ENCODE measurements at regions not wholly inside any gene's neighbourhood (a gene's known extent, or its start where the extent isn't known, plus 50 kb on each side); places are given as distances from the start of the nearest gene placed in this dataset.

DNA sequence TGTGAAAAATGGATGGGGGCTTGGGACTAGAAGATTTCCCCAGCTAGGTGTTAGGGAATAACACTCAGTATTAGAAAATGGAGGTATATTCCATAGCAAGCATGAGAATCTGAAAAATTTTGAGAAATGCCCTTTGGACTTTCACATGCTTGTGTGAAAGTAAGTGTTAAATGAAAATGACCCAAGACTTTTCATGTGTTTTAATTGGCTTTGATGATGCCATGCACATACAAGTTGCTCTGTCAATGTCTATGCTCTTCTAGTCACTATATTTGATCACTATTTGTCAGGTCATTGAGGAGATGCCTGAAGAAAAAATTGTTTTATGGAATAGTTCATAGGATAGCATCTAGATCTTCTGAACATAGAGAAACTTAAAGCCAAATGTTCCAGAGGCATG, 147.6 kb downstream of the SH2D1A start:
- H3K9me3 ChIP-seq = no peaks in the 10 kb centered on the region
- in situ Hi-C loops (cut with MboI; ENCODE audit: low pct_ligation_motif_present in 1 of 4, low pct_unique_long_range_greater_than_20kb in 1 of 4, low sequenced_read_pairs in 3 of 4) = no loop called here
- no peaks in the 10 kb centered on the region for H3K36me3 ChIP-seq
- H3K4me3 ChIP-seq = no peak overlapping the region
- no peak for TF ChIP-seq CTCF (IDR thresholded peaks at IDR 0.05)
- TF ChIP-seq POLR2A (IDR thresholded peaks at IDR 0.05) = no peak
- TF ChIP-seq EP300 (IDR thresholded peaks at IDR 0.05; ENCODE audit: low read depth) = no peak
- no peak overlapping the region for H3K27ac ChIP-seq
- intact Hi-C loops (cut with DNase I; ENCODE audit: low total_unique reads) = no loop called here
- H3K27me3 ChIP-seq = no peaks in the 10 kb centered on the region
- no peak for DNase-seq
- H3K4me1 ChIP-seq = no peaks in the 10 kb centered on the region

GRCh38 chrX:124497386-124497785, 151.0 kb downstream of the SH2D1A start:
- DNase-seq = no peak
- H3K4me1 ChIP-seq = no peaks in the 10 kb centered on the region
- no peaks in the 10 kb centered on the region for H3K36me3 ChIP-seq
- no peaks in the 10 kb centered on the region for H3K27me3 ChIP-seq
- 60 to 78% methylated on average over 1 to 4 of the region's 4 CpGs for WGBS, 2 donors (ENCODE audit: low coverage in 1 of 2)
- in situ Hi-C loops (cut with MboI; ENCODE audit: low pct_ligation_motif_present in 1 of 4, low pct_unique_long_range_greater_than_20kb in 1 of 4, low sequenced_read_pairs in 3 of 4) (no loop called here), intact Hi-C loops (cut with DNase I; ENCODE audit: low total_unique reads) (no loop called here)
- no peak overlapping the region for H3K4me3 ChIP-seq
- H3K27ac ChIP-seq = no peak overlapping the region
- H3K9me3 ChIP-seq = no peaks in the 10 kb centered on the region
- TF ChIP-seq EP300 (IDR thresholded peaks at IDR 0.05; ENCODE audit: low read depth) (no peak), CTCF (IDR thresholded peaks at IDR 0.05) (no peak)

GRCh38 chrX:124501586-124501985, 155.2 kb downstream of the SH2D1A start:
- 33 to 51% methylated on average over 2 to 5 of the region's 5 CpGs for WGBS, 2 donors (ENCODE audit: low coverage in 1 of 2)
- TF ChIP-seq POLR2AphosphoS5 (IDR thresholded peaks at IDR 0.05) (no peak), EP300 (IDR thresholded peaks at IDR 0.05; ENCODE audit: low read depth) (no peak), CTCF (IDR thresholded peaks at IDR 0.05) (no peak), POLR2A (IDR thresholded peaks at IDR 0.05) (no peak)
- H3K27me3 ChIP-seq = no peaks in the 10 kb centered on the region
- intact Hi-C loops (cut with DNase I; ENCODE audit: low total_unique reads) (no loop called here), in situ Hi-C loops (cut with MboI; ENCODE audit: low pct_ligation_motif_present in 1 of 4, low pct_unique_long_range_greater_than_20kb in 1 of 4, low sequenced_read_pairs in 3 of 4) (no loop called here)
- H3K9me3 ChIP-seq = no peaks in the 10 kb centered on the region
- no peak overlapping the region for H3K27ac ChIP-seq
- DNase-seq = no peak
- no peak overlapping the region for H3K4me3 ChIP-seq
- no peaks in the 10 kb centered on the region for H3K36me3 ChIP-seq
- no peaks in the 10 kb centered on the region for H3K4me1 ChIP-seq

- no peak for DNase-seq
- Histone ChIP-seq H3K36me3 (no peaks in the 10 kb centered on the region), H3K4me1 (no peaks in the 10 kb centered on the region), H3K27me3 (no peaks in the 10 kb centered on the region), H3K9me3 (no peaks in the 10 kb centered on the region), H3K4me3 (no peak overlapping the region), H3K27ac (no peak overlapping the region)
- 17 to 38% methylated on average over 1 to 2 of the region's 2 CpGs for WGBS, 2 donors (ENCODE audit: low coverage in 1 of 2)
- intact Hi-C loops (cut with DNase I; ENCODE audit: low total_unique reads) (no loop called here), in situ Hi-C loops (cut with MboI; ENCODE audit: low pct_ligation_motif_present in 1 of 4, low pct_unique_long_range_greater_than_20kb in 1 of 4, low sequenced_read_pairs in 3 of 4) (no loop called here)
- TF ChIP-seq POLR2A (IDR thresholded peaks at IDR 0.05) = no peak
- no peak for TF ChIP-seq CTCF (IDR thresholded peaks at IDR 0.05)
- TF ChIP-seq EP300 (IDR thresholded peaks at IDR 0.05; ENCODE audit: low read depth) = no peak
- no peak for TF ChIP-seq POLR2AphosphoS5 (IDR thresholded peaks at IDR 0.05)
Measured at GRCh38 chrX:124502166-124502565, 155.8 kb downstream of the SH2D1A start.

All from transverse colon (tissue), 4 donors.